Naive thymus-derived CD8-positive, alpha-beta T cell (primary cell): ENCODE measurements at regions not wholly inside any gene's neighbourhood (a gene's known extent, or its start where the extent isn't known, plus 50 kb on each side); places are given as distances from the start of the nearest gene placed in this dataset.
A peak's percentile ranks its signal among the peaks of the same experiment; 100 is the strongest.

Experiments
- ATAC-seq, 2 donors: fragments of 150-1000 bp; cut with Tn5 transposase in 1 of 2; sonication (Bioruptor Pico), chemical (Tn5 transposase) in 1 of 2; 1 replicate in 1 of 2; 2 replicates in 1 of 2; pipeline ENCODE4 v1.10.0; 2021; ENCODE audit warnings: mild to moderate bottlenecking in 2 of 2, moderate library complexity in 2 of 2
- POLR2A ChIA-PET: fragments of 350-600 bp; sonication (Branson Sonifier 250); formaldehyde crosslinking; loops from one replicate; lab custom pipeline; 2021; ENCODE audit warnings: antibody characterized with exemption; lab: Charles Lee
- DNase-seq, 10 donors: peaks; one replicate each; pipeline versions ENCODE4 v3.0.0 to v3.0.0-alpha.2; 2020 to 2022
- H3K27ac Mint-ChIP-seq, 10 donors: one replicate each; pipeline ENCODE4 v1.8.0; 2020 to 2022; ENCODE audit warnings: mild to moderate bottlenecking in 10 of 10, mixed read lengths in 10 of 10, moderate library complexity in 4 of 10, inconsistent platforms in 1 of 10
- H3K27me3 Mint-ChIP-seq, 5 donors: one replicate each; pipeline ENCODE4 v1.8.0; 2021 to 2022; ENCODE audit warnings: mixed read lengths in 5 of 5
- H3K36me3 Mint-ChIP-seq, 3 donors: one replicate each; pipeline ENCODE4 v1.8.0; 2020 to 2022; ENCODE audit warnings: mixed read lengths in 3 of 3, mild to moderate bottlenecking in 2 of 3, inconsistent platforms in 1 of 3
- H3K4me1 Mint-ChIP-seq, 4 donors: one replicate each; pipeline ENCODE4 v1.8.0; 2021 to 2022; ENCODE audit warnings: mixed read lengths in 4 of 4
- H3K4me3 Mint-ChIP-seq, 10 donors: one replicate each; pipeline ENCODE4 v1.8.0; 2020 to 2022; ENCODE audit warnings: mild to moderate bottlenecking in 10 of 10, mixed read lengths in 10 of 10, moderate library complexity in 6 of 10, inconsistent platforms in 1 of 10
- H3K9me3 Mint-ChIP-seq, 9 donors: one replicate each; pipeline ENCODE4 v1.8.0; 2020 to 2022; ENCODE audit warnings: mixed read lengths in 9 of 9, mild to moderate bottlenecking in 3 of 9, inconsistent platforms in 1 of 9, moderate library complexity in 1 of 9

GRCh38 chr7:18081617-18082016 lies 54.0 kb upstream of the PRPS1L1 start:
- H3K9me3 Mint-ChIP-seq: peaks cover 11 to 38% (median 24%) of the 10 kb centered on the region in 9 donors
- H3K27me3 Mint-ChIP-seq: peaks cover 9 to 23% (median 22%) of the 10 kb centered on the region in 5 donors
- H3K27ac Mint-ChIP-seq: no peak overlapping the region
- peaks cover 0 to 20% (median 1%) of the 10 kb centered on the region in 3 donors for H3K36me3 Mint-ChIP-seq
- no peak for ATAC-seq
- no peak overlapping the region for H3K4me3 Mint-ChIP-seq
- peaks cover 0 to 7% (median 4%) of the 10 kb centered on the region in 4 donors for H3K4me1 Mint-ChIP-seq
- no peak for DNase-seq
- POLR2A ChIA-PET: no interaction called here

- H3K36me3 Mint-ChIP-seq: peaks cover 0 to 20% (median 1%) of the 10 kb centered on the region in 3 donors
- no peak overlapping the region for H3K4me3 Mint-ChIP-seq
- H3K9me3 Mint-ChIP-seq: peaks cover 11 to 38% (median 24%) of the 10 kb centered on the region in 9 donors
- H3K27ac Mint-ChIP-seq: no peak overlapping the region
- H3K4me1 Mint-ChIP-seq: peaks cover 0 to 7% (median 4%) of the 10 kb centered on the region in 4 donors
- ATAC-seq (no peak), DNase-seq (no peak)
- POLR2A ChIA-PET: no interaction called here
- H3K27me3 Mint-ChIP-seq: peaks cover 9 to 26% (median 23%) of the 10 kb centered on the region in 5 donors
These were observed 54.5 kb upstream of the PRPS1L1 start for GRCh38 chr7:18082169-18082568.

- ATAC-seq (no peak), DNase-seq (peak in 1 of 10 donors; percentile 0)
- peaks cover 13 to 42% (median 34%) of the 10 kb centered on the region in 5 donors for H3K27me3 Mint-ChIP-seq
- H3K27ac Mint-ChIP-seq: no peak overlapping the region
- H3K4me1 Mint-ChIP-seq: peaks cover 0 to 8% (median 6%) of the 10 kb centered on the region in 4 donors
- peaks cover 7 to 19% (median 11%) of the 10 kb centered on the region in 9 donors for H3K9me3 Mint-ChIP-seq
- peaks cover 0 to 14% (median 1%) of the 10 kb centered on the region in 3 donors for H3K36me3 Mint-ChIP-seq
- H3K4me3 Mint-ChIP-seq: peak overlapping the region in 9 of 10 donors; percentile 28 to 74 (median 62)
- POLR2A ChIA-PET: no interaction called here
These were observed 58.7 kb upstream of the PRPS1L1 start for GRCh38 chr7:18086165-18087025.

GRCh38 chr7:18087026-18087686 lies 59.5 kb upstream of the PRPS1L1 start:
- POLR2A ChIA-PET: no interaction called here
- Mint-ChIP-seq H3K9me3 (peaks cover 0 to 12% (median 5%) of the 10 kb centered on the region in 9 donors), H3K36me3 (peaks cover 0 to 7% (median 0%) of the 10 kb centered on the region in 3 donors), H3K4me1 (peaks cover 0 to 8% (median 6%) of the 10 kb centered on the region in 4 donors), H3K4me3 (peak overlapping the region in 9 of 10 donors; percentile 1 to 62 (median 41)), H3K27me3 (peaks cover 11 to 42% (median 31%) of the 10 kb centered on the region in 5 donors), H3K27ac (no peak overlapping the region)
- no peak for ATAC-seq
- DNase-seq: no peak

- H3K4me3 Mint-ChIP-seq: peak overlapping the region in 8 of 10 donors; percentile 1 to 61 (median 32)
- POLR2A ChIA-PET: no interaction called here
- peaks cover 0 to 10% (median 4%) of the 10 kb centered on the region in 9 donors for H3K9me3 Mint-ChIP-seq
- H3K27me3 Mint-ChIP-seq: peaks cover 11 to 42% (median 35%) of the 10 kb centered on the region in 5 donors
- H3K4me1 Mint-ChIP-seq: peaks cover 0 to 8% (median 6%) of the 10 kb centered on the region in 4 donors
- peaks cover 0 to 7% (median 0%) of the 10 kb centered on the region in 3 donors for H3K36me3 Mint-ChIP-seq
- no peak overlapping the region for H3K27ac Mint-ChIP-seq
- DNase-seq: no peak
- ATAC-seq: no peak
These were observed 60.0 kb upstream of the PRPS1L1 start for GRCh38 chr7:18087687-18088078.

- no peak overlapping the region for H3K4me3 Mint-ChIP-seq
- no peak for DNase-seq
- POLR2A ChIA-PET: no interaction called here
- H3K4me1 Mint-ChIP-seq: no peaks in the 10 kb centered on the region
- peaks cover 0 to 3% (median 0%) of the 10 kb centered on the region in 3 donors for H3K36me3 Mint-ChIP-seq
- peaks cover 0 to 7% (median 0%) of the 10 kb centered on the region in 5 donors for H3K27me3 Mint-ChIP-seq
- ATAC-seq: no peak
- H3K27ac Mint-ChIP-seq: no peak overlapping the region
- H3K9me3 Mint-ChIP-seq: peaks cover 0 to 16% (median under 1%) of the 10 kb centered on the region in 9 donors
These were observed 68.4 kb upstream of the PRPS1L1 start for GRCh38 chr7:18096087-18096486.

GRCh38 chr7:18102576-18102975 lies 74.9 kb upstream of the PRPS1L1 start:
- POLR2A ChIA-PET: no interaction called here
- ATAC-seq: no peak
- H3K9me3 Mint-ChIP-seq: peaks cover 0 to 21% (median 2%) of the 10 kb centered on the region in 9 donors
- no peak overlapping the region for H3K27ac Mint-ChIP-seq
- no peaks in the 10 kb centered on the region for H3K4me1 Mint-ChIP-seq
- peaks cover 0 to 11% (median 2%) of the 10 kb centered on the region in 5 donors for H3K27me3 Mint-ChIP-seq
- DNase-seq: no peak
- peaks cover 0 to 10% (median 0%) of the 10 kb centered on the region in 3 donors for H3K36me3 Mint-ChIP-seq
- no peak overlapping the region for H3K4me3 Mint-ChIP-seq

GRCh38 chr7:18103436-18104218 lies 76.0 kb upstream of the PRPS1L1 start:
- POLR2A ChIA-PET: no interaction called here
- peaks cover 0 to 21% (median 2%) of the 10 kb centered on the region in 9 donors for H3K9me3 Mint-ChIP-seq
- no peak overlapping the region for H3K27ac Mint-ChIP-seq
- peaks cover 0 to 11% (median 2%) of the 10 kb centered on the region in 5 donors for H3K27me3 Mint-ChIP-seq
- ATAC-seq: no peak
- peaks cover 0 to 10% (median 0%) of the 10 kb centered on the region in 3 donors for H3K36me3 Mint-ChIP-seq
- H3K4me1 Mint-ChIP-seq: no peaks in the 10 kb centered on the region
- H3K4me3 Mint-ChIP-seq: no peak overlapping the region
- DNase-seq: no peak

GRCh38 chr7:18109762-18110161 lies 82.1 kb upstream of the PRPS1L1 start:
- DNase-seq: no peak
- Mint-ChIP-seq H3K27me3 (peaks cover 4 to 28% (median 9%) of the 10 kb centered on the region in 5 donors), H3K4me1 (no peaks in the 10 kb centered on the region)

GRCh38 chr7:18116661-18117060 lies 89.0 kb upstream of the PRPS1L1 start:
- no peak overlapping the region for H3K27ac Mint-ChIP-seq
- no peak for DNase-seq
- H3K9me3 Mint-ChIP-seq: no peaks in the 10 kb centered on the region
- no peaks in the 10 kb centered on the region for H3K36me3 Mint-ChIP-seq
- H3K27me3 Mint-ChIP-seq: peaks cover 0 to 9% (median 5%) of the 10 kb centered on the region in 5 donors
- no peak overlapping the region for H3K4me3 Mint-ChIP-seq
- H3K4me1 Mint-ChIP-seq: no peaks in the 10 kb centered on the region
- no peak for ATAC-seq
- POLR2A ChIA-PET: no interaction called here

More at GRCh38 chr7:18109762-18110161, 82.1 kb upstream of the PRPS1L1 start:
- Mint-ChIP-seq H3K27ac (no peak overlapping the region), H3K9me3 (peaks cover 0 to 2% (median 0%) of the 10 kb centered on the region in 9 donors), H3K4me3 (no peak overlapping the region), H3K36me3 (peaks cover 0 to 4% (median 0%) of the 10 kb centered on the region in 3 donors)
- ATAC-seq: no peak
- POLR2A ChIA-PET: no interaction called here

- no peaks in the 10 kb centered on the region for H3K36me3 Mint-ChIP-seq
- H3K4me1 Mint-ChIP-seq: no peaks in the 10 kb centered on the region
- ATAC-seq (no peak), DNase-seq (no peak)
- no peak overlapping the region for H3K27ac Mint-ChIP-seq
- H3K9me3 Mint-ChIP-seq: no peaks in the 10 kb centered on the region
- POLR2A ChIA-PET: no interaction called here
- H3K27me3 Mint-ChIP-seq: peaks cover 0 to 8% (median 5%) of the 10 kb centered on the region in 5 donors
- no peak overlapping the region for H3K4me3 Mint-ChIP-seq
These were observed 89.8 kb upstream of the PRPS1L1 start for GRCh38 chr7:18117482-18117881.

- Mint-ChIP-seq H3K4me3 (no peak overlapping the region), H3K36me3 (no peaks in the 10 kb centered on the region), H3K9me3 (no peaks in the 10 kb centered on the region), H3K4me1 (no peaks in the 10 kb centered on the region), H3K27ac (no peak overlapping the region), H3K27me3 (peaks cover 0 to 4% (median 1%) of the 10 kb centered on the region in 5 donors)
- DNase-seq: no peak
- POLR2A ChIA-PET: no interaction called here
- no peak for ATAC-seq
These were observed 92.3 kb upstream of the PRPS1L1 start for GRCh38 chr7:18119985-18120384.
